ENCODE measurements at regions not wholly inside any gene's neighbourhood (a gene's known extent, or its start where the extent isn't known, plus 50 kb on each side); places are given as distances from the start of the nearest gene placed in this dataset.

DNA sequence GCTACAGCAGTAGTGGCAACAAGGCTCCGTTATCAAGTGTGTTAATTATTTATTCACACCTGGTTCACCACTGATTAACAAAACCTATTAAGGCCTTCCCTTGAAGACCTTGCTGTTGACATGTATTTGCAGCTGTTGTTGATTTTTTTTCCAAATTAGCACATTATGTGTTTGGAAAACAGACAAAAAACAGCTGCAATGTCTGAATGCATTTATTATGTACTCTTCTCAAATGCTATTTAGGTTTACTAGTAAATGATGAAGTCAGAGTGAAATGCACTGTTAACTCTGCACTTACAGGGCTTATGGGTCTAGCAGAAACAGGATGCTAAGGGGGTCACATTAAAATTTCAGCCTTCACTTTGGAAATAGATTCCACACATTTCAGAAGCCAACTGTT, 99.5 kb upstream of the PCDH7 start:
- no peak for TF ChIP-seq CTCF (conservative IDR thresholded peaks at IDR 0.05)
- no peak for TF ChIP-seq ZFX (IDR thresholded peaks at IDR 0.05)

Data from C4-2B (cell line).